ENCODE measurements at regions not wholly inside any gene's neighbourhood (a gene's known extent, or its start where the extent isn't known, plus 50 kb on each side); places are given as distances from the start of the nearest gene placed in this dataset.

GRCh38 chr15:70505936-70506912 lies 257.1 kb downstream of the UACA start:
- Mint-ChIP-seq H3K36me3 (peaks cover 15% of the 10 kb centered on the region), H3K9me3 (peaks cover 18% of the 10 kb centered on the region), H3K4me3 (no peak overlapping the region), H3K27ac (no peak overlapping the region), H3K4me1 (ENCODE audit: unreplicated experiment) (peaks cover 45% of the 10 kb centered on the region), H3K27me3 (peaks cover 3% of the 10 kb centered on the region)
- TF ChIP-seq, protein P1, sequence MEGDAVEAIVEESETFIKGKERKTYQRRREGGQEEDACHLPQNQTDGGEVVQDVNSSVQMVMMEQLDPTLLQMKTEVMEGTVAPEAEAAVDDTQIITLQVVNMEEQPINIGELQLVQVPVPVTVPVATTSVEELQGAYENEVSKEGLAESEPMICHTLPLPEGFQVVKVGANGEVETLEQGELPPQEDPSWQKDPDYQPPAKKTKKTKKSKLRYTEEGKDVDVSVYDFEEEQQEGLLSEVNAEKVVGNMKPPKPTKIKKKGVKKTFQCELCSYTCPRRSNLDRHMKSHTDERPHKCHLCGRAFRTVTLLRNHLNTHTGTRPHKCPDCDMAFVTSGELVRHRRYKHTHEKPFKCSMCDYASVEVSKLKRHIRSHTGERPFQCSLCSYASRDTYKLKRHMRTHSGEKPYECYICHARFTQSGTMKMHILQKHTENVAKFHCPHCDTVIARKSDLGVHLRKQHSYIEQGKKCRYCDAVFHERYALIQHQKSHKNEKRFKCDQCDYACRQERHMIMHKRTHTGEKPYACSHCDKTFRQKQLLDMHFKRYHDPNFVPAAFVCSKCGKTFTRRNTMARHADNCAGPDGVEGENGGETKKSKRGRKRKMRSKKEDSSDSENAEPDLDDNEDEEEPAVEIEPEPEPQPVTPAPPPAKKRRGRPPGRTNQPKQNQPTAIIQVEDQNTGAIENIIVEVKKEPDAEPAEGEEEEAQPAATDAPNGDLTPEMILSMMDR (conservative IDR thresholded peaks at IDR 0.05), result no peak
- no peak for DNase-seq (ENCODE audit: extremely low spot score, unreplicated experiment)

DNA sequence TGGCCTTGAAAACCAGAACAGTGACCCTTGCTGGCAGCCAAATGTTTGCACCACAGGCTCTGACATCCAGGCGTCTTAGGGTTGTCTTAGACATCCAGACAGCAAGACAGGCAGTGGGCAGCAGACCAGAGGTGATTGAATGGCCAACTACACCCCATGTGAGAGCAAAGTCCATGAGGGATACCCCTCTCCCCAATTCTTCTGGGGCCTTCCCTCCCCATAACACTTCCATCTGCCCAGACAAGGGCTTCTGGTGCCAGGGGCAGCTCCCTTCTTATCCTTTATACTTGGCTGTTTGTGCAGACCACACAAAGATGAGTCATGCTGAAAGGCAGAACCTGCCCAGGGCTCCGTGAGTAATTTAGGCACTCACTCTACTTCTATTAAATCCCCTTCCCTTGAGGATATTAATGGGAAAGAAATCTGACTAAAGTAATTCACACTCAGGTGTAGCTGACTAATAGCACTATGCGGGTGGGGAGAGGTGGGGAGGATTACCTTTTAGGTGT lies 257.9 kb downstream of the UACA start:
- Mint-ChIP-seq H3K27ac (no peak overlapping the region), H3K4me1 (ENCODE audit: unreplicated experiment) (peaks cover 46% of the 10 kb centered on the region)

GRCh38 chr15:70504988-70505387 lies 258.4 kb downstream of the UACA start:
- no peak for DNase-seq (ENCODE audit: extremely low spot score, unreplicated experiment)
- peaks cover 9% of the 10 kb centered on the region for H3K36me3 Mint-ChIP-seq
- peaks cover 3% of the 10 kb centered on the region for H3K27me3 Mint-ChIP-seq
- TF ChIP-seq, protein P1 (conservative IDR thresholded peaks at IDR 0.05), result no peak
- peaks cover 50% of the 10 kb centered on the region for H3K4me1 Mint-ChIP-seq (ENCODE audit: unreplicated experiment)
- no peak overlapping the region for H3K27ac Mint-ChIP-seq
- no peak overlapping the region for H3K4me3 Mint-ChIP-seq
- H3K9me3 Mint-ChIP-seq, result peaks cover 9% of the 10 kb centered on the region

More for the DNA sequence above, 257.9 kb downstream of the UACA start:
- Mint-ChIP-seq H3K27me3 (peaks cover 3% of the 10 kb centered on the region), H3K4me3 (no peak overlapping the region), H3K9me3 (peaks cover 13% of the 10 kb centered on the region), H3K36me3 (peaks cover 12% of the 10 kb centered on the region)
- DNase-seq (ENCODE audit: extremely low spot score, unreplicated experiment), result no peak
- TF ChIP-seq, protein P1 (conservative IDR thresholded peaks at IDR 0.05), result no peak

GRCh38 chr15:70504299-70504951 lies 258.9 kb downstream of the UACA start:
- Mint-ChIP-seq H3K4me1 (ENCODE audit: unreplicated experiment) (peaks cover 54% of the 10 kb centered on the region), H3K9me3 (peaks cover 7% of the 10 kb centered on the region), H3K4me3 (no peak overlapping the region), H3K36me3 (peaks cover 9% of the 10 kb centered on the region), H3K27ac (no peak overlapping the region), H3K27me3 (peaks cover 3% of the 10 kb centered on the region)
- DNase-seq (ENCODE audit: extremely low spot score, unreplicated experiment), result no peak
- TF ChIP-seq, protein P1 (conservative IDR thresholded peaks at IDR 0.05), result no peak

DNA sequence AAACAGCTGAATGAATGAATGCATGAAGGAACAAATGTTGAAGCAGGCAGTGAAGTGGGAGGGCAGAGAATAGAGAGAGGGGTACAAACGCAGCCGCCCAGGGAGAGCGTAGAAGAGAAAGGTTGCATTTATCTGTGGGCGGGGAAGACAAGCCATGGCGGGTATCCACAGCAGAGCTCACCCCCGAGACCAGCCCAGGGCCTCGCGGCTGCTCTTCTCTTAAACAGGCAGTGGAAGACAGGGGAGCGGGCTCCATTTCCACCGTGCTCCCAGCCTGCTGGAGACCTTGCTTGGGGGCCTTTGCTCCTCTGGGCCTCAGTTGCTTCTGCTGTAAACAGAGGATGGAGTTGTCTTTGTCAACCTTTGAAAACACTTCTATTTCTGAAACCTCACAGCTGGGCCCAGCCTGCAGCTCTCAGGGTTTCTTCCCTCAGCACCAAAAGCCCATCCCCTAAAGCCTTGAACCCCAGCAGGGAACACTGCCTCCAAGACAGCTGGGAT lies 259.5 kb downstream of the UACA start:
- TF ChIP-seq, protein P1 (conservative IDR thresholded peaks at IDR 0.05), result no peak
- Mint-ChIP-seq H3K4me1 (ENCODE audit: unreplicated experiment) (peaks cover 54% of the 10 kb centered on the region), H3K27ac (no peak overlapping the region), H3K36me3 (peaks cover 7% of the 10 kb centered on the region), H3K9me3 (peaks cover 5% of the 10 kb centered on the region), H3K27me3 (peaks cover 3% of the 10 kb centered on the region), H3K4me3 (peak overlapping the region; percentile 16)
- DNase-seq (ENCODE audit: extremely low spot score, unreplicated experiment), result no peak
